HG03060 (cell line): ENCODE measurements at regions not wholly inside any gene's neighbourhood (a gene's known extent, or its start where the extent isn't known, plus 50 kb on each side); places are given as distances from the start of the nearest gene placed in this dataset.
"Not testable (repeated sequence)": the region's sequence is repeated elsewhere in the genome, so short reads cannot be mapped to it uniquely, and the experiment has no call there.

Experiments
- ATAC-seq: cut with Tn5 transposase; IDR thresholded peaks from one replicate; pipeline ENCODE4 v1.9.1; 2021; ENCODE audit warnings: low read depth, moderate number of reproducible peaks; ENCODE audit not compliant: unreplicated experiment

GRCh38 chr3:127069814-127070440 lies 87.0 kb downstream of the PLXNA1 start:
- no peak for ATAC-seq

GRCh38 chr3:127070776-127071175 lies 87.9 kb downstream of the PLXNA1 start:
- no peak for ATAC-seq

GRCh38 chr3:127071597-127072001 lies 88.7 kb downstream of the PLXNA1 start:
- no peak for ATAC-seq

GRCh38 chr3:127072221-127072771 lies 89.4 kb downstream of the PLXNA1 start:
- no peak for ATAC-seq

- ATAC-seq = no peak
These were observed 90.3 kb downstream of the PLXNA1 start for GRCh38 chr3:127072971-127073783.

DNA sequence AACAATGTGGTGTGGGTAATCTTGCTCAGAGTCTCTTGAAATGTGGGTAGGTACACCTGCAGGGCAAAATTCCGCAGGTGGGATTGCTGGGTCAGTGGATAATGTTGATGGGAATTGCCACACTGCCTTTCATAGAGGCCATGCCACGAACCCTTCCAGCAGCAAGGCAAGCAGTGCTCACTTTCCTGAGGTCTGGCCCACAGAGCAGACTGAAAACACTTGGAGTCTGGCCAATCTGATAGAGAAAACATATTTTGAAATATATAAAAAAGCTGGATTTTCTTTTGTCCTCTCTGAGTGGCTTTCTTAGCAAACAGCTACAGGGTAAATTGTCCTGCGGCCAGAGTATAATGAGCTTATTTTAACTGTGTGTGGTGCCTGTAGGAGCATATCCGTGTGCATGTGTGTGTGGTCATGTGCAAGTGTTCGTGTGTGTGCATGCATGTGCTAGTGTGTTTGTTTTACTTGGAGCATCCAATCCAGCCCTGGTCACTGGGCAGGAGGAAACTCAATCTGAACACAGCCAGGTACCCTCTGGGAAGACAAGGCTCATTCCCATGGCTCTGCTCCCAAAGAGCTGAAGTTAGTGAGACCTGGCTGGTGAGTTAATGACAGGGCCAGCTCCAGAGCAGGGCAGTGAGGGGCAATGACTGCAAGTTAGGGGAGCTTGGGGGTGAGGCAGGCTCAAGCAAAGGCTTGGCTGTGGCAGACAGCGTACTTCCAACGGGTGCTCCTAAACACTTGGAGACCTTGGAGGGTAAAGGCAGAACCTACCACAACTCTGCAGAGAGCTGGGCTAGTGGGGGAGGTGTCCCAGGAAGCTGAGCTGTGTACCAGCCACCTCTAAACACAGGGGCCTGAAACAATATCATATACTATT lies 91.3 kb downstream of the PLXNA1 start:
- ATAC-seq = no peak

GRCh38 chr3:127074900-127075360 lies 92.0 kb downstream of the PLXNA1 start:
- ATAC-seq = peak; percentile 68

GRCh38 chr3:127076166-127076992 lies 93.5 kb downstream of the PLXNA1 start:
- ATAC-seq = not testable (repeated sequence)

DNA sequence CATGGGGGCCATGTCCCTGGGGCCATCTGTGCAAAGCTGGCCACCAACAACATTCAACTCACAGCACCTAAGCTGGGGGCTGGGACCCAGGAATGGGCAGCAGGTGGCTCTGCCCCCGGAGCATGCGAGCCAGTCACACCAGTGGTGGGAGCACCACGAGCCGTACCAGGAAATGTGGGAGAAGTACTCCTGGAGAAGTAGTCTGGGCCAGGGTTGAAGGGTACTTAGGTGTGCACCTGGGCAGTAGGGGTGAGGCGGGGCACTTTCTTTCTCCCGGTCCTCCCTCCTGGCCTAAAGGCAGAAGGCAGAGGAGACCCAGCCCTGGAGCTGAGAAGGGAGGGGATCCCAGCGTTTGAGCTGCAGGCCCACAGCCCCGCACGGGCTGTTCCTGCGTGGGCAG lies 94.2 kb downstream of the PLXNA1 start:
- ATAC-seq = no peak

DNA sequence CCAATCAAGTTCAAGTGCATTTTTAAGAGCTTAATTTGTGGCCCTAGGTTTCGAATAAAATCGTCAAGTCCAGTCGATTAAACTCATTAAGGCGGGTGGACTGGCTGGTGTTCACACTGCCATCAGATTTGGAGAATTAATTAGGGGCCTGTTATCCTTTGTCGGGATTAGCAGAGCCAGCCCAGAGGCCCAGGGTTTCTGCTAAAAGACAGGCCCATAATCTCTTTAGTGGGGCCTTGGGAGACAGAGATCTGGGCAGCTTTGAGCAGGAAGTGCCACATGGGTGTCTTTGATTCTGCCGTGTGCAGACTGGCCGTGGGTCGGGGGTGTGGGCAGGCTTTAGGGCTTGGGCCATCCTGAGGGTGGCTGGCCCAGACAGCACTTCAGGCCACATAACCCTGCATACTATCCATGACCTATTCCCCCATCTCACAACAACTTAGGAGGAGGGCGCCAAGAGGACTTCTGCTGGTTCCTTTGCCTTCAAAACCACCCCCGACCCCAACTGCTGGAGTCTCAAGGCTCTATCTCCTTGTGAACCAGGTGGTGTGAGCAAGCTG lies 94.7 kb downstream of the PLXNA1 start:
- ATAC-seq = no peak

DNA sequence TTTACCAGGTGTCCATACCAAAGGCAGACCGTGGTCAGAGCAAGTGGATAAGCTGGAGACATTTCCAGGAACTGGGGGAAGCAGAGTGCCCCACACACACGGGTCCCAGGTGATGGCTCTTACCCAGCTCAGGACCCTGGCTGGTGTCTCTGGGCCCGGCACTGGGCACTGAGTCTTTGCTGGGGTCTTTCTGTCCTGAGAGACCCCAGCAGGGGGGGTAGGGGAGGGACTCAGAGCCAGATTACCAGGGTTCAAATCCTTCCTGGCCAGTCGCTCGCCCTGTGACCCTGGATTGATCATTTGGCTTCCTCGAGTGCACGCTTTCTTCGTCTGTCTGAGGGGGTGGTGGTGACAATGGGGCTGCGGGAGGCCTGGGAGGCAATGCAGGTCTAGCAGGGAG lies 95.7 kb downstream of the PLXNA1 start:
- no peak for ATAC-seq

DNA sequence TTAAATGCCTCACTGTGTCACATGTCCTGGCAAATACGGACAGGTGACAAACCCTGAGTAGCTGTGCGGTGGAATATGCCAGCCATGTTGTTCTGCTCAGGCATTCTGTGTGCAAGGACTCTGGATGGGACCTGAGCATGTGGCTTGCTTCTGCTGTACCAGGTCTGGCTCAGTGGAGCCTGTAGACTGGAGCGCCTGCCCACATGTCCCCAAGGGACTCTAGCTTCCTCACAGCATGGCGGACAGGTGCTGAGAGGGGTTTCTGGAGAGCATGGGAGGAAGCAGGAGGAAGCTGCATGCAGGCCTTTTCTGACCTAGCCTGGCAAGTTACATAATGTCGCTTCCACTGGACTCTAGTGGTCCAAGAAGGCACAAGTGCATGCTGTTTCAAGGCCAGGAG lies 96.3 kb downstream of the PLXNA1 start:
- ATAC-seq = no peak

- no peak for ATAC-seq
These were observed 98.2 kb downstream of the PLXNA1 start for GRCh38 chr3:127081001-127081720.

DNA sequence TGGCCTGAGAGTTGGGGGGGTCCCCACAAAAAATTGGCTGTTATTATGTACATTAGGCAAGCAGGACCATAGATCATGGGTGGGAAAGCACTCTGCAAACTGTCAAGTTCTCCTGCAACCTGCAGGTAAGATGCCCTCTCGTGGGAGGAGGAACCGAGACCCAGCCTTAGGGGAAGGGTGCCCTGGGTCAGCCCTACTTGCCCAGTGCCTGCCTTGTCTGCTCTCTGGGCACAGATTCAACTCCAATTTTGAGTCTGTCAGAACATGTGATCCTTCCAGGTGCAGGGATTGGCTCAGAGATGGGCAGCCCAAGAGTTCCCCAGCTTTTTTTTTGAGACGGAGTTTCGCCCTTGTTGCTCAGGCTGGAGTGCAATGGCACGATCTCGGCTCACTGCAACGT lies 99.2 kb downstream of the PLXNA1 start:
- ATAC-seq = no peak

GRCh38 chr3:127083778-127084397 lies 101.0 kb downstream of the PLXNA1 start:
- no peak for ATAC-seq

GRCh38 chr3:127084401-127084990 lies 101.6 kb downstream of the PLXNA1 start:
- no peak for ATAC-seq

GRCh38 chr3:127085576-127085975 lies 102.7 kb downstream of the PLXNA1 start:
- ATAC-seq = no peak

DNA sequence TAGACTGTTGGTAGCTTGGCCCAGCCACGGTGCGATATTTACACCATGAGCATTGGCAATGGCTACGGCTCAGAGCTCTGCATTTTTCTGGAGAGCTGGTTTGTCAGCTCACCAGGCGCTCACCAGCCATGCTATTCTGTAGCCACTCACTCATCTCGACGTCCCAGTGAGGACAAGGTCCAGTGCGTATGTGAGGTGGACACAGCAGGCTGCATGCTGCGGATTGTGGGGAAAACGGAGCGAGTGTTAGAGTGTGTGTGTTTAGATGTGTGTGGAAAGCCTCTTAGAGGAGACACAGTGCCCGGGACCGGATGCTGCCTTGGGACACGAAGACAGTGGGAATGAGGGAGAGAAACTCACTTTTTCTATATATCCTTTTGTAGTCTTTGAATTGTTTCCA lies 103.7 kb downstream of the PLXNA1 start:
- ATAC-seq = not testable (repeated sequence)
